ENCODE measurements at regions not wholly inside any gene's neighbourhood (a gene's known extent, or its start where the extent isn't known, plus 50 kb on each side); places are given as distances from the start of the nearest gene placed in this dataset.

DNA sequence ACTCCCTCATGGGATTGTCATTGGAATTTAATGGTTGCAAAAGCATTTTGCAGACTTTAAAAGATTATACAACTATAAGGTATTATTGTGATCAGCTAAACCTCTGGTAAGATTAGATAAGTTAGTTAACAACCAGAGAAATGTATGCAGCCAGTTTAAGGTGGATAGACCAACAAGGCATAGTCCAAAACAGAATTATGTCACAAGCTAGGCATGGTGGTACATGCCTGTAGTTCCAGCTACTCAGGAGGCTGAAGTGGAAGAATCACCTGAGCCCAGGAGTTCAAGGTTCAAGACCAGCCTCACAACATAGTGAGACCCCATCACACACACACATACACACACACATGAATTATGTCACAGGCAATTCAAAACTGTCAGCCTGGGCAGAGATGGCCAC is 54.7 kb upstream of the KLHL13 start:
- TF ChIP-seq, protein P1, sequence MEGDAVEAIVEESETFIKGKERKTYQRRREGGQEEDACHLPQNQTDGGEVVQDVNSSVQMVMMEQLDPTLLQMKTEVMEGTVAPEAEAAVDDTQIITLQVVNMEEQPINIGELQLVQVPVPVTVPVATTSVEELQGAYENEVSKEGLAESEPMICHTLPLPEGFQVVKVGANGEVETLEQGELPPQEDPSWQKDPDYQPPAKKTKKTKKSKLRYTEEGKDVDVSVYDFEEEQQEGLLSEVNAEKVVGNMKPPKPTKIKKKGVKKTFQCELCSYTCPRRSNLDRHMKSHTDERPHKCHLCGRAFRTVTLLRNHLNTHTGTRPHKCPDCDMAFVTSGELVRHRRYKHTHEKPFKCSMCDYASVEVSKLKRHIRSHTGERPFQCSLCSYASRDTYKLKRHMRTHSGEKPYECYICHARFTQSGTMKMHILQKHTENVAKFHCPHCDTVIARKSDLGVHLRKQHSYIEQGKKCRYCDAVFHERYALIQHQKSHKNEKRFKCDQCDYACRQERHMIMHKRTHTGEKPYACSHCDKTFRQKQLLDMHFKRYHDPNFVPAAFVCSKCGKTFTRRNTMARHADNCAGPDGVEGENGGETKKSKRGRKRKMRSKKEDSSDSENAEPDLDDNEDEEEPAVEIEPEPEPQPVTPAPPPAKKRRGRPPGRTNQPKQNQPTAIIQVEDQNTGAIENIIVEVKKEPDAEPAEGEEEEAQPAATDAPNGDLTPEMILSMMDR (IDR thresholded peaks at IDR 0.05) = no peak
- no peak for TF ChIP-seq POLR2A (IDR thresholded peaks at IDR 0.05)

All from lower leg skin (tissue), 3 donors.